K562 (cell line): ENCODE measurements at regions not wholly inside any gene's neighbourhood (a gene's known extent, or its start where the extent isn't known, plus 50 kb on each side); places are given as distances from the start of the nearest gene placed in this dataset.

Experiments used
- ATAC-seq: fragments of 200-7000 bp; cut with Tn5 transposase; 3 replicates; pipeline ENCODE4 v1.9.1; 2020; ENCODE audit warnings: moderate library complexity
- BruUV-seq: library from RNA; stranded (reverse); fragments of 400-500 nt; replicated peaks from 2 replicates; lab custom pipeline; 2021; lab: Mats Ljungman, UMichigan
- CTCF ChIA-PET: fragments of 300-600 bp; formaldehyde crosslinking; extraction: SDS; loops from one replicate; lab custom pipeline; 2021; ENCODE audit warnings: low intra/inter-chr PET ratio; lab: Yijun Ruan, JAX
- POLR2A ChIA-PET: fragments of 300-600, 350-650 bp; sonication (Branson Sonifier 250); formaldehyde crosslinking; extraction: SDS; loops from one replicate; lab custom pipeline; 2021; ENCODE audit warnings: antibody characterized with exemption, inconsistent platforms; lab: Yijun Ruan, JAX
- DNase-seq, 4 experiments: peaks; one replicate each; pipeline versions ENCODE4 v3.0.0 to v3.0.0-alpha.2; 2011 to 2018; ENCODE audit warnings: low spot score in 3 of 4, mixed read lengths in 3 of 4; ENCODE audit errors: extremely low read depth in 1 of 4
- FAIRE-seq: peaks from 2 replicates; lab custom pipeline; 2011; peaks lifted over from hg19 to GRCh38; lab: Jason Lieb, UNC
- H2AFZ ChIP-seq: 2 replicates; pipeline ENCODE4 v1.6.0; 2011; ENCODE audit warnings: low read depth, low read length, control low read depth, inconsistent platforms
- H3K27ac ChIP-seq: fragments of 200-600 bp; 3 replicates; pipeline ENCODE4 v1.8.0; 2011; ENCODE audit warnings: low read depth, mild to moderate bottlenecking, control low read depth, inconsistent platforms, low read length, moderate library complexity, mixed read lengths; ENCODE audit errors: extremely low read depth
- H3K27me3 ChIP-seq, 2 experiments: fragments of 300-600 bp in 1 of 2; 2 replicates in 1 of 2; 3 replicates in 1 of 2; pipeline versions ENCODE4 v1.6.0 to v1.8.0; 2011; ENCODE audit warnings: inconsistent platforms in 2 of 2, low read length in 2 of 2, mild to moderate bottlenecking in 1 of 2, mixed read lengths in 1 of 2, moderate library complexity in 1 of 2; ENCODE audit not compliant: control insufficient read depth in 2 of 2, insufficient read depth in 2 of 2
- H3K36me3 ChIP-seq: fragments of 300-600 bp; 3 replicates; pipeline ENCODE4 v1.8.0; 2011; ENCODE audit warnings: mild to moderate bottlenecking, low read length, inconsistent platforms; ENCODE audit not compliant: control insufficient read depth, insufficient read depth
- H3K4me1 ChIP-seq, 2 experiments: fragments of 200-600 bp in 1 of 2; replicated peaks in 1 of 2; 2 replicates in 1 of 2; 3 replicates in 1 of 2; pipeline versions ENCODE4 v1.5.1 to v1.8.0; 2011; ENCODE audit warnings: inconsistent platforms in 2 of 2, low read length in 2 of 2, mild to moderate bottlenecking in 1 of 2, mixed read lengths in 1 of 2, moderate library complexity in 1 of 2; ENCODE audit not compliant: control insufficient read depth in 2 of 2, insufficient read depth in 2 of 2
- H3K4me2 ChIP-seq: 2 replicates; pipeline ENCODE4 v1.6.1; 2011; ENCODE audit warnings: low read length, control low read depth, inconsistent platforms, mixed read lengths; ENCODE audit not compliant: insufficient read depth
- H3K4me3 ChIP-seq: fragments of 200-600 bp; sonication (generic), shearing (Covaris generic); 2 replicates; pipeline ENCODE4 v1.5.1; 2016; ENCODE audit warnings: control low read depth, inconsistent platforms
- H3K79me2 ChIP-seq: fragments of 200-600 bp; 3 replicates; pipeline ENCODE4 v1.8.0; 2011; ENCODE audit warnings: low read length, inconsistent platforms; ENCODE audit not compliant: control insufficient read depth, insufficient read depth
- H3K9ac ChIP-seq, 2 experiments: 2 replicates each; pipeline versions ENCODE4 v1.6.0 to v1.6.1; 2011; ENCODE audit warnings: low read depth in 2 of 2, low read length in 2 of 2, control low read depth in 1 of 2, inconsistent platforms in 1 of 2, mild to moderate bottlenecking in 1 of 2, mixed read lengths in 1 of 2; ENCODE audit not compliant: insufficient read depth in 1 of 2
- H3K9me1 ChIP-seq: one replicate; pipeline ENCODE4 v1.6.0; 2011; ENCODE audit warnings: inconsistent platforms, mild to moderate bottlenecking, low read length, moderate library complexity; ENCODE audit not compliant: control insufficient read depth, insufficient read depth
- H3K9me3 ChIP-seq: replicated peaks from 2 replicates; pipeline ENCODE4 v1.5.1; 2011; ENCODE audit warnings: low read depth, low read length, inconsistent platforms; ENCODE audit not compliant: control insufficient read depth, insufficient read depth
- H4K20me1 ChIP-seq: replicated peaks from 2 replicates; pipeline ENCODE4 v1.6.1; 2011; ENCODE audit warnings: low read length, inconsistent platforms, mixed read lengths; ENCODE audit not compliant: control insufficient read depth, insufficient read depth
- ADNP ChIP-seq: fragments of 200-800 bp; sonication (Bioruptor generic); IDR thresholded peaks from 2 replicates; pipeline ENCODE4 v1.6.1; 2016; ENCODE audit warnings: missing genetic modification characterization, missing compliant biosample characterization
- AFF1 ChIP-seq, 2 experiments: fragments of 450-650 bp; IDR thresholded peaks; 2 replicates each; pipeline ENCODE4 v1.6.1; 2018; ENCODE audit warnings: mild to moderate bottlenecking in 2 of 2, low read depth in 1 of 2; ENCODE audit not compliant: partially characterized antibody in 2 of 2
- COPS2 ChIP-seq: fragments of 450-650 bp; conservative IDR thresholded peaks from 2 replicates; pipeline ENCODE4 v1.6.1; 2016; ENCODE audit warnings: mild to moderate bottlenecking, moderate library complexity
- GATAD2A ChIP-seq: fragments of 450-650 bp; IDR thresholded peaks from 2 replicates; pipeline ENCODE4 v1.6.1; 2017
- JUN ChIP-seq, 2 experiments: sonication (generic) in 1 of 2; formaldehyde crosslinking in 1 of 2; IDR thresholded peaks; 2 replicates each; pipeline versions ENCODE4 v1.6.1 to v1.8.0; 2012 to 2022; ENCODE audit warnings: borderline replicate concordance in 2 of 2, mild to moderate bottlenecking in 2 of 2, improper control_type of control experiment in 1 of 2, low read depth in 1 of 2, low read length in 1 of 2, missing genetic modification reagents in 1 of 2
- RB1 ChIP-seq: fragments of 450-650 bp; IDR thresholded peaks from 2 replicates; pipeline ENCODE4 v1.6.1; 2017; ENCODE audit warnings: low read depth, mild to moderate bottlenecking
- TEAD2 ChIP-seq: fragments of 450-650 bp; IDR thresholded peaks from 2 replicates; pipeline ENCODE4 v1.6.1; 2016; ENCODE audit warnings: missing genetic modification characterization, control low read depth, missing compliant biosample characterization
- XRCC5 ChIP-seq: fragments of 200-400 bp; formaldehyde crosslinking; IDR thresholded peaks from 2 replicates; pipeline ENCODE4 v1.6.1; 2017; ENCODE audit warnings: low read depth, mild to moderate bottlenecking, low read length
- ZBTB43 ChIP-seq: sonication (generic); formaldehyde crosslinking; IDR thresholded peaks from 2 replicates; pipeline ENCODE4 v1.8.0; 2023; ENCODE audit warnings: mild to moderate bottlenecking, missing genetic modification reagents
- ZBTB49 ChIP-seq: sonication (generic); formaldehyde crosslinking; IDR thresholded peaks from 2 replicates; pipeline ENCODE4 v1.8.0; 2022; ENCODE audit warnings: missing genetic modification reagents, mild to moderate bottlenecking, borderline replicate concordance
- ZFP30 ChIP-seq: fragments of 250-450 bp; sonication (Bioruptor Pico); IDR thresholded peaks from 2 replicates; pipeline ENCODE4 v1.8.0; 2022; ENCODE audit warnings: moderate library complexity, mild to moderate bottlenecking, inconsistent platforms, borderline replicate concordance
- ZFP91 ChIP-seq: sonication (generic); formaldehyde crosslinking; IDR thresholded peaks from 2 replicates; pipeline ENCODE4 v1.8.0; 2022; ENCODE audit warnings: mild to moderate bottlenecking, missing genetic modification reagents
- ZNF134 ChIP-seq: fragments of 250-450 bp; sonication (Bioruptor Pico); conservative IDR thresholded peaks from 2 replicates; pipeline ENCODE4 v1.4.0; 2020
- WGBS: fragments of 100-300 bp; shearing (Covaris generic); methylation state at CpG from one replicate; pipeline ENCODE4 v1.1.6; 2016; ENCODE audit warnings: low coverage, mixed read lengths; ENCODE audit not compliant: insufficient coverage; ENCODE audit errors: missing lambda C conversion rate; 5-methylcytosine and 5-hydroxymethylcytosine counted together
- in situ Hi-C: fragments of 300-500 bp; cut with MboI; formaldehyde crosslinking; loops from 4 replicates; pipeline ENCODE4 v1.15.0; 2018; ENCODE audit warnings: inconsistent platforms, mixed read lengths
- intact Hi-C: fragments of 100-400 bp; cut with micrococcal nuclease; formaldehyde crosslinking; loops from 2 replicates; pipeline ENCODE4 v1.14.2; 2022

GRCh38 chr10:2280713-2281300 lies 543.5 kb upstream of the ADARB2 start:
- no peak for FAIRE-seq
- H4K20me1 ChIP-seq: no peaks in the 10 kb centered on the region
- no peak overlapping the region for H3K4me3 ChIP-seq
- TF ChIP-seq ZNF134 (CRISPR knock-in tag) (no peak), AFF1 (IDR thresholded peaks at IDR 0.05; ENCODE audit: low read depth in 1 of 2, partially characterized antibody in 2 of 2) (no peak), ADNP (tag) (no peak), JUN (IDR thresholded peaks at IDR 0.05; ENCODE audit: borderline replicate concordance, low read depth, low read length) (no peak), JUN (CRISPR knock-in tag; IDR thresholded peaks at IDR 0.05; ENCODE audit: borderline replicate concordance) (no peak), COPS2 (no peak), XRCC5 (no peak), GATAD2A (no peak), ZFP91 (CRISPR knock-in tag) (no peak), ZBTB49 (CRISPR knock-in tag) (no peak), ZFP30 (CRISPR knock-in tag) (no peak), RB1 (no peak), TEAD2 (tag) (no peak), ZBTB43 (no peak)

More at GRCh38 chr10:2280713-2281300, 543.5 kb upstream of the ADARB2 start:
- H3K9me1 ChIP-seq: no peaks in the 10 kb centered on the region
- 0% methylated on average over 5 of the region's 5 CpGs for WGBS
- intact Hi-C loops (no loop called here), in situ Hi-C loops (no loop called here)
- no peak for ATAC-seq
- CTCF ChIA-PET: no interaction called here
- no peaks in the 10 kb centered on the region for H3K27me3 ChIP-seq
- no peaks in the 10 kb centered on the region for H3K36me3 ChIP-seq
- no peak overlapping the region for H3K9ac ChIP-seq
- BruUV-seq: no TSS peak
- DNase-seq: no peak
- POLR2A ChIA-PET: interaction anchor here (1.4 kb wide), 1 partner anchor 10 kb away, joined by 3 read pairs; no protein-coding TSS in a partner anchor
- no peak overlapping the region for H2AFZ ChIP-seq
- H3K27ac ChIP-seq: no peak overlapping the region
- no peak overlapping the region for H3K4me2 ChIP-seq
- H3K9me3 ChIP-seq: no peaks in the 10 kb centered on the region
- no peaks in the 10 kb centered on the region for H3K79me2 ChIP-seq
- no peaks in the 10 kb centered on the region for H3K4me1 ChIP-seq
